ENCODE measurements at regions not wholly inside any gene's neighbourhood (a gene's known extent, or its start where the extent isn't known, plus 50 kb on each side); places are given as distances from the start of the nearest gene placed in this dataset.

DNA sequence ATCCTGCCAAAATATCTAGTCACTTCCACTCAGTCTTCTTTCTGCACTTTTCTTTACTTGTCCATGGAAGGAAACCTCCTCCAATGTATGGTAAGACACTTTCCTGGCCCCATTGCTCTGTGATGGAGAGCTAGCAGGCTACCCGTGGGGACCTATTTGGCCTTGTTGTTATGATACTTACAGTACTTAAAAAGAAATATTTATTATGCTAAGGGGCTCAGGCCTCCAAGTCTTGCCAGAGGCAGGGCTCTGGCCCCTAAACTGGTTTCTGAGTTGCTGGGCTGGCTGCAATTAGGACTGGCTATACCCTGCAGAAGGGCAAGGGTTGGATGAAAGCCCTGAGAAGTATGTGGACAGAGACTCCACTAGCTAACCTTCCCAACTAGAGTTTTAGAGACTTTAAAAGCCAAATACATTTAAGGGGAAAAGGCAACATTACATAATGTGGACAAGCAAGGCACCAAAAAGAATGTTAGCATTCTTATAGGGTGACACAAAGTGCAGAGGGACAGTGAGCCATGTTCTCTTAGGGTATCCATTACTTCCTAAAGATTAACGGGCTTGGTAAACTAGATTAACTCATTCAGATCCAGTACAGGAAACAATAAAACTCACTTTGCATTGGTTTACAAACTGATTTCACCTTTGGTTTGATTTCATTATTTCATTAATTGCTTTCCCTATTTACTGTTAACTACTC, 84.9 kb upstream of the INHBA start:
- no peak for DNase-seq

DNA sequence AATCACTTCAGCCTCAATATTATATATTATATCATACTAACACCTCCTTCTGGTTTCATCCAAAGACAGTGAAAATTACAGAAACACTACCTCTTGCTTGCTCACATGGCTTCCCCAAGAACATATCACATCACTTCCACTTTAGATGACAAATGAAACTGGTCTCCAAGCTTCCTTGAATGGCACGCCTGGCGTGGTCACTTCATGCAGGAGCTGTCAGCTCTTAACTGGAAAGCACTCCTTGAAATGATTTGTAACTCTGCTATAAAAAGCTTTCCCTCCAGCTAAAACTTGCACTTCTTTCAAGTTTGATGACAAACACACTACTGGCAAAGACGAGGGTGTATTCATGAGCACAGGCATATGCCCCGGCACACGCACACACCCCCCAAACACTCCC, 84.1 kb upstream of the INHBA start:
- no peak for DNase-seq

DNA sequence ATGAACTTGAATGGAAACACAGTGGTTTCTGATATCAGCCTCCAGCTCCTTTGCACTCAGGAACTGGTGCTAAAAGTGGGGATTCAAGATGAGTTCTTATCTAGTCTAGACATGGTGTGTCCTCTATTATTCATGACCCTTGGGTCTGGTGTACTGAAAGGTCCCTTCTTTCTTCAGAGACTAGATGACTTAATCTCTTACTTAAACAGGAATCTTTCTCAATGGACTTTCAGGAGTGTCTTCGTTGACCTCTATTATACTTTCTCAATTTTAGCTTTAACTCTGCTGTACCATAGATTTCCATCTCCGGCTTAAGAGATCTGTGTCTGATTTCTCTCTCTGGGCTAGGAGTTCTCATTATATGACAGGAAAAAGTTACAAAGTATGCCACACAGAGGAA, 83.5 kb upstream of the INHBA start:
- no peak for DNase-seq

DNA sequence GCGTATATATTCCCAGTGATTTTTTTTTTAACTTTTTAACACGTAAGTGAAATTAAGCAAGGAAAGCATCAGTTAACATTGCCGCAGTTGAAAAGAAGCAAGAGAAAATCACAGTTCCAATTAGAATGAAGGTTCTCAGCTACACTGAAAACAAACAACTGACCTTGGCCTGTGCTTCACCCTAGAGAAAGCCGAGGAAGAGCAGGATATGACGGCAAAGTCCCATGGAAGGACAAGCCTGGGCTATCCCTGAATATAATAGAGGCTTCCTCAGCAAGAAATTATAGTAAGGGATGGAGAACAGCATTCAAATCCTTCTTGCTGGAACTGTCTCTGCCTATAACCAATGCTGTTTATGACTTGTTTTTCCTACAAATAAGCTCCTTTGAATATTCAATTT, 83.0 kb upstream of the INHBA start:
- DNase-seq = no peak

DNA sequence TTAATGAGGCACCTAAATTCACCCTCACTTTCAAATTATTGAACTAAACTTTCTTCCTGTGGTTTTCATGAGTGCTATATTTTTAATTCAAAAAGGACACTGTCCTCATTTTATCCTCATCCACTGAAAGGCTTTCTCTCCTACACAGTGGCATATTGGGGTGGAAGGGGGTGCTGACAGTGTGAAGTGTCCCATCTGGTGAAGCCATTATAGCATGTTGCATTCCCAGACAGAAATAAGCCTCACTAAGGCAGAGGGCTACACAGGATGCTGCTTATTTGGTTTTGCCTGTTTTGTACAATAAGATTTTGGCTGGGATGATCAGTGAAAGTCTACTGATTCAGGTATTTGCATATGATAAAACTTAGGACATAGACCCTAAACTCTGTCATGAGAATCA, 82.4 kb upstream of the INHBA start:
- no peak for DNase-seq

DNA sequence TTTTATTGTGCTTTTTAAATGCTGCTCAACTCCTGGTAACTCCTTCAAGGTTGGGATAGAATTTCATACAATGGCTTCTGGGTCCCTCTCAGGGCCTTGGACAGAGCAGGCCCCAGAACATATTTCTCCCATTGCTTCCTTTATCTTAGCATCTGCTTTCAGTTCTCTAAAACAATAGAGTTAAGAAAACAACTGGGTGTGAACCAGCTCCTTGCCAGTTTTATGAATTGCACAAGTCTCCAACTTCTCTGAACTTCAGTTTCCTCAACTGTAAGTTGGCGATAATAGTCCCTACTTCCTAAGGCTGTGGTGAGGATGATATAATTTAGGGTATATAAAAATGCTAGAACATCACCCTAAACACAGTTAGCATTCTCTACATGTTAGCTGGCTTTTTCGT, 77.0 kb upstream of the INHBA start:
- no peak for DNase-seq

DNA sequence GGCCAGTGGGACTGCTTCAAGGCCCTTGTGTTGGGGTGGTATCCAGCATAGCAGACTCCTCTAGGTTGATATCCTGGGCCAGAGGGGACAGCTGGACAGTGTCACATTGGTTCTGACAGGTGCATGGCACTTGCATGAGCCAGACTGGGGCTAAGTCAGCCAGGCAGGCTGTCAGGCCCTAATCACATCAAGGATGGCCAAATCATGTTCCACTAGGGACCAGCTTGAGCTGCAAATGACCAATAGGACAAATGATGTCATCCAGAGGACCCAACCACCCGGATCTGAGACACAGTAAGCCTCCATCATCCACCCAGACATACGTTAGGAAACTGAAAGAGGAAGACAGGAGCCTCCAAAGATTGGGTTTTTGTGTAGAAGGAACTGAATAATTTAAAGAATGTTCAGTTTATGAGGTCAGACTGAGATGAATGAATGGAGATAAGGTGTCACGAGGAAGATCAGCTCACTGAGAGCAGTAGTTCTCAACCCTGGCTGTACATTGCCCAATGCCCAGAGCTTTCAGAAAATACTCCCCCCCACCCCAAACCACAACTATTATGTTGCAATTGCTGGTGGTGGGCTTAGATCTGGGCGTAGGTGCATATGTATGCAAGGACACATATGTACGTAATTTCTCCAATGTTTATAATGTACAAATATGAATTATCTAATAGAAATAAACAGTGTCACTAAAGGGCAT, 75.2 kb upstream of the INHBA start:
- DNase-seq = no peak

DNA sequence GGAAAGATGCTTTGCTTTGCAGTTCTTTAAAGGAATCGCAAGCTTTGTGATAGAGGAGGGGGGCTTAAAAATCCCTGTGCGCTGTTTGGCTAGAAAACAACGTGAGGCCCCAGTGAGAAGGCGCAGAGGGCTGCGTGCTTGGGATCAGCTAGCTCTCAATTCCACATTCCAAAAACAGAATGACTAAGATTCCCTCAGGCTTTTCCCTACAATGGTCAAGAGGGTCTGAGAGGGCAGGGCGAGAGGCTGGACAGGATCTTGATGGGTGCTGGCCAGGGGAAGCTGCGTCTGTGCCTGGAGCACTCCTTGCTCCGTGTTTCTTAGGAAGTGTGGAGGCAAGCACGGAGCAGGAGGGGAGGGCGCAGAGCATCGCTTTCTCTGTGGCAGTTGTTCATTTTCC, 72.1 kb upstream of the INHBA start:
- DNase-seq = no peak

DNA sequence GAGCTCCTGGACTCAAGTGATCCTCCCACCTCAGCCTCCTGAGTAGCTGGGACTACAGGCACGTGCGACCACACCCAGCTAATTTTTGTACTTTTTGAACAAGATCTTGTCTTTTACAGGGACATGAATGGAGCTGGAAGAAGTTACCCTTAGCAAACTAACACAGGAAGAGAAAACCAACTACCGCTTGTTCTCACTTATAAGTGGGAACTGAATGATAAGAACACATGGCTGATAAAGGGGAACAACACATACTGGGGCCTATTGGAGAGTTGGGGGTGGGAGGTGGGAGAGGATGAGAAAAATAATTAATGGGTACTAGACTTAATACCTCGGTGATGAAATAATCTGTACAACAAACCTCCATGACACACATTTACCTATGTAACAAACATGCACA, 70.9 kb upstream of the INHBA start:
- no peak for DNase-seq

DNA sequence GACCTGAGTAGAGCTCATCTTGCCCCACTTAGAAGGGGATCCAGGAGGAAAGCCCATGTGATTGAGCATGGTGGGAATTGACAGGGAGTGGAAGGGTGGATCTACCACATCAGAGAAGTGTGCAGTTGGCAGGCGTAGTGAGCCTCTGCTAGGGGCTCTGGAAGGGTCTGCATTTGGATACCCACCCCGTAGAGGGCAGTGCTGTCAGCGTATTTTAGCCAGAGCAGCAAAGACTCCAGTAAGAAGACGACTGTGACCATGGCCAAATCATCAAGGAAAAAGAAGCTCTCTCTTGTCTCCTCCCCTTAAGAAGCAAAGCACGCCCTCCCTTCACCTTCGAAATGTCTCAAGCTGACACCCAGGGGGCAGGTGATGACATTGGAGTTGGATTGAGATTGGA, 68.8 kb upstream of the INHBA start:
- no peak for DNase-seq

DNA sequence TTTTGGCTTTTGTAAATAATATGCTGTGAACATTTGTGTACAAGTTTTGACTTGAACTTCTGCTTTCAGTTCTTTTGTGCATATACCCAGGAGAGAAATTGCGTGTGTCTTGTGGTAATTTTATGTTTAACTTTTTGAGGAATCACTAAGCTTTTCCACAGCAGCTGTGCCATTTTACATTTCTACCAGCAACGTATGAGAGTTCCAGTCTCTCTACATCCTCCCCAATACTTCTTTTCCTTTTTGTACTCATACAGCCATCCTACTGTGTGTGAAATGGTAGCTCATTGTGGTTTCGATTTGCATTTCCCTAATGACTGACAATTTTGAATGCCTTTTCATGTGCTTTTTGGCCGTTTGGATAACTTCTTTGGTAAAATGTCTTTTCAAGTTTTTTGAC, 66.3 kb upstream of the INHBA start:
- DNase-seq = no peak

DNA sequence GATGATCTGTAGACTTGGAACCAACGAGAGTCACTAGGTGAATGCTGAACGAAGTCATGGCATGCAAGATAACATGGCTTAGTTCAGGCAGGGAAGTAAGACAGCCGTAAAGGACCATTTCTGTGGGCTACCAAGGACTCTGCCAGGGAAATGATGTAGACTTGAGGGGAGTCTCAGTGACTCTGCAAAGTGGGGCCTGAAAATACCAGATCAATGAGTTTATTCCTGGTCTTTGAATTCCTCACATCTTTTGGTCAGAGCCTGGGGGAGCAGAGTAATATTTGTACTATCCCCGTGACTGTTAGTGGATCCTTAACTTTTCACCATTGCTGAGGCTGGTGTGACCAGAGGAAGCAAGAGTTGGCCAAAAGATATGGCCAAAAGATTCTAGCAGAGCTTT, 60.7 kb upstream of the INHBA start:
- no peak for DNase-seq

DNA sequence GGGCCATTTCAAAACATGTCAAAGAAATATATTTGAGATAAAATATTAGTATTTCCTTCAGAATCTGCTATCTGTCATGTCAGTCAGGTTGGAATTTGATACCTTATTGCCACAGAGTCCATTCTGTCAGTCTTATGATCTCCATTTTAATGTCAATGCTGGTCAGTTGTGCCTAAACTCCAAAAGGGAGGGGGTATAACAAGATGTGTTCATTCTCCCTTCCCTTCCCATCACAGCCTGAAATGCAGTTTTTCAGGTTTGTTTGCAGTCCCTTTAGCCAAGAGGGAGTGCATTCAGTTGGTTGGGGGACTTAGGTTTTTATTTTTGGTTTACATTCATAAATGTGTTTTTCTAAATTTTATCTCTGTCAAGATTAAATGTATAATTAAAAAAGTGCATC, 59.8 kb upstream of the INHBA start:
- DNase-seq = no peak

DNA sequence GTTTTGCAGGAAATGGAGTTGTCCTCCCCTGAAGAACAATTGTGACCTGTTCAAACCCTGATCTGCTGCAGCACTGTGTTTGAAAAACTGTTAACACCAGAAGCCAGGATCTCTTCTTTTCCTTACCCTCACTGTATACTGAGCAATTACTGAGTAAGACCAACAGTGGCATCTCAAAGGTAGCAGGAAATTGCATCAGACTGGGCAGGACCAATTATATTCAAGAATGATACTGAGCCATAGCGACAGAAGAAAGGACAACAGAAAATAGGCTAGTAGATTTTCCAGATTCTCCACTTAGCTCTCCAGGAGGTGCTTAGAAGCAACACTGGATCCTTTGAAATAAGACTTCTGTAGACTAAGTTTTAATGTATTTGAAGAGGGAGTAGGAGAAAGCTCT, 57.4 kb upstream of the INHBA start:
- no peak for DNase-seq

DNA sequence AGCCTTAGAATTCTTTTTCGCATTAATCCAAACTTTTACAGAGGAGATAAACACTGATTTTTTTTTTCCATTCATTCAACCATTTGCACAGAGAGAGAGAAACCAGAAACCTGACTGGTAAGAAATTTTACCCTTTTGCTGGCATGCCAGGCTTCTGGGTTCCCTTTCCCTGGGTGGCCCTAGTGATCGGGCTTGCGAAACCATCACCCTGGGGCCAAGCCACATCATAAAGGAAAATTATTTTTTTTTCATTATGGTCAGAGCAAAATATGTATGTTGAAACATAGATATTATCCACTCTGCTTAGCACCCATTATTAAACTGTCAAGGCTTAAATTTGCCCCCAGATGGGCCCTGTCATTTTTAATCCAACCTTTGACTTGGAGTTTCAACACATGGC, 55.4 kb upstream of the INHBA start:
- no peak for DNase-seq

DNA sequence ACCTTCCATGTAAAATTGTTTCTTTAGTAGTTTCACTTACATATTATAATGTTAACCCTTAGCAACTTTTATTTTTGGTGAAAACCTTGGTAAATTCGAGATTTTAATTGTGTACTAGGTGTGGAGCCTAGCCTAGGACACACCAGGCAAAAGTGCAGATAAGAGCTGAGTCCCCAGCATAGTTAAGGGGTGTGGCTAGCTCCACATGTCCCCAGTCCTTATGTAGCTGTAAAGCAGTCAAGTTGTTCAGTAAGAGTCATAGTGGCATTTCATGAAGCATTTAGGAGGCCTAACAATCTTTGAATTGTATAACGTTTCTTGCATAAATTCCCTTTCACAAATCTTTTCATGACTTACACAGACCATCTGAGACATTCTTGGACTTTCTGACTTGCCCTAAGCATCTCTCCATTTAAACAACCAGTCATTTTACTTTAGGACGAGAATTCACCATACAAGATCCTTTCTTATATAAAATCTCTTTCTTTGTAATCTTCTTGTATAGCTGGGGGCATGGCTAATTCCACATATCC, 53.8 kb upstream of the INHBA start:
- DNase-seq = no peak

DNA sequence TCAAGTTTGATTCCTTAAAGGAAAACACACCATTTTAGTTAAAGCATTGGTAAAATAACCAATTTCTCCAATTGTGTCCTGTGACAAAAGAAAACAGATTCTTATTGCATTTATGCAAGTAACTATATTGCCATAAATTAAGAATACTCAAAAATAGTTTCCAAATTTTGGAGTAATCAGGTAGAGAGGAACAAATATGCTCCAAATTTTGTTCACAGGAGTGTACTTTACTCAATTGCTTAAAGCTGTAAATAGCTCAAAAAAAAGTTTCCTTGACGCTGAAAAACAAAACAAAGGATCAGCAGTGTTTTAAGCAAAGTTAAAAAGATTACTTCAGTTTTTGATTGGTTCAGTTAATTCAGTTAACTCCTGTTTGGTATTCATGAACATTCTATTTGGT, 52.2 kb upstream of the INHBA start:
- no peak for DNase-seq

DNA sequence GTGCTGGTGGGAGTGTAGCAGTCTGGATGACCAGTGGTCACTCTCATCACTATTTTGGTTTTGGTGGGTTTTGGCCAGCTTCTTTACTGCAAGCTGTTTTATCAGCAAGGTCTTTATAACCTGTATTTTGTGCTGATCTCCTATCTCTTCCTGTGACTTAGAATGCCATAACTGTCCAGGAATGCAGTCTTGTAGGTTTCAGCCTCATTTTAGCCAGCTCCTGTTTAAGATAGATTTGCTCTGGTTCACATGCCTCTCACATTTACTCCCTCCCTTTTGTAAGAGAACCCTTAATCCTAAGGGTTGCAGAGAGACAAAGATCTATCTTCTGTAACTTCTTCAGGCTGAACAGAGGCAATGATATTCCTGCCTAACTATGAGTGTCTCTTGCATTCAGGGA, 51.2 kb upstream of the INHBA start:
- no peak for DNase-seq

All from NCI-H1417 (cell line).